Epithelial cell of prostate (primary cell): ENCODE measurements at regions not wholly inside any gene's neighbourhood (a gene's known extent, or its start where the extent isn't known, plus 50 kb on each side); places are given as distances from the start of the nearest gene placed in this dataset.
"Not testable (repeated sequence)": the region's sequence is repeated elsewhere in the genome, so short reads cannot be mapped to it uniquely, and the experiment has no call there.

Source experiments
- DNase-seq: peaks from one replicate; pipeline ENCODE4 v3.0.0-alpha.2; 2011; ENCODE audit warnings: low read depth, low spot score
- H3K27ac ChIP-seq: fragments of 450-650 bp; 2 replicates; pipeline ENCODE4 v1.5.1; 2017; ENCODE audit warnings: mild to moderate bottlenecking

GRCh38 chr5:79924936-79925893 is 65.8 kb downstream of the MTX3 start:
- DNase-seq = no peak
- H3K27ac ChIP-seq = no peak overlapping the region

DNA sequence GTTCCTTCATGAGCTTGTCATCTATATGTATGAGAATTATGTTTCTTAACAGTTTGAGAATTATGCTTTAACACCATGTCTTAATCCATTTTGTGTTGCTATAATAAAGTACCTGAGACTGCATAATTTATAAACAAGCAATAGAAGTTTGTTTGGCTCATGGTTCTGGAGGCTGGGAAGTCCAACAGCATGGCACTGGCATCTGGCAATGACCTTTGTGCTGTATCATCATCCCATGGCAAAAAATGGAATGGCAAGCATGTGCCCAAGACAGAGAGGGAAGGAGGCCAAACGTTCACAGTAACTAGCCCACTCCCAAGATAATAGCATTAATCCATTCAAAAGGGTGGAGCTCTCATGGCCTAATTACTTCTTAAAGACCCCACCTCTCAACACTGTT is 67.6 kb downstream of the MTX3 start:
- no peak overlapping the region for H3K27ac ChIP-seq
- DNase-seq = no peak

DNA sequence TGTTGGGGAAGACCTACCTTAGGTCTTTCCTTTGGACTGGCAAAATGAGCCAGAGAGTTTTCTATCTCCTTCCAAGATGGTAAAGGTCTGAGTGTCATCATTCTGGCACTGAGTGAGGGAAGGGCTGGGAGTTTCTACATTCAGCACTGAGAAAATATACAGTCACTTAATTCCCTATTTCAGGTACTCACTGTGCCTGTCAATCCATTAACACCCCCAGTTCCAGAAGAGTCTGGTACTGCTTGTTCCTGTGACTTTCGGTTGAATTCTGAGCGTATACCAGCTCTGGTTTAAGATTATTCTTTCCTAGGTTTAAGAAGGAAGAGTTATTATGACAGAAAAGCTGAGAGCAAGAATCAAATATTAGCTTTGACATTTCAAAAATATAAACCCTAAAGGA is 68.4 kb downstream of the MTX3 start:
- H3K27ac ChIP-seq = no peak overlapping the region
- DNase-seq = no peak

- H3K27ac ChIP-seq, DNase-seq: not testable (repeated sequence)
Measured at GRCh38 chr5:79907452-79907851, 83.6 kb downstream of the MTX3 start.

DNA sequence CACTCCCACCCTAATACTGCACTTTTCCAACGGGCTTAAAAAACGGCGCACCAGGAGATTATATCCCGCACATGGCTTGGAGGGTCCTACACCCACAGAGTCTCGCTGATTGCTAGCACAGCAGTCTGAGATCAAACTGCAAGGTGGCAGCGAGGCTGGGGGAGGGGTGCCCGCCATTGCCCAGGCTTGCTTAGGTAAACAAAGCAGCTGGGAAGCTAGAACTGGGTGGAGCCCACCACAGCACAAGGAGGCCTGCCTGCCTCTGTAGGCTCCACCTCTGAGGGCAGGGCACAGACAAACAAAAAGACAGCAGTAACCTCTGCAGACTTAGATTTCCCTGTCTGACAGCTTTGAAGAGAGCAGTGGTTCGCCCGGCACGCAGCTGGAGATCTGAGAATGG is 88.5 kb downstream of the MTX3 start:
- DNase-seq, H3K27ac ChIP-seq: not testable (repeated sequence)

GRCh38 chr5:79901631-79902030 is 89.4 kb downstream of the MTX3 start:
- H3K27ac ChIP-seq = no peak overlapping the region
- no peak for DNase-seq

- no peak for DNase-seq
- H3K27ac ChIP-seq = no peak overlapping the region
Measured at GRCh38 chr5:79898611-79899010, 92.5 kb downstream of the MTX3 start.

DNA sequence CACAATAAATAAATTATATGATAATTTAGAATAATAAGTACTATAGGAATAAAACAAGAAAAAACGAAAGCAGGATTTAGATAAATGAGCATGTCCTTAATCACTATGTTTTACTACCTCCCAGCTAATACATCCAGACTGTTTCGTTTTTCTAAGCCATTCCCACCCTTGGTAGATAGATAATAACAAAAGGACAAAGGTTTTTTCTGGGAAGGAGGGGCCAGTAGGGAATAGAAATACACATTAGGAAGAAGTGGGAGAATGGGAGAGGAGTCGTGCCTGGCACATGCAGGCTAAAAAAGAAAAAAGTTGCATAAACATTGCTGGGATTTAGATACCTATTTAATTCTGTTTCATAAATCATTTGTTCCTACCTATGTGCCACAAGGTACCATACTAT is 97.1 kb downstream of the MTX3 start:
- no peak for DNase-seq
- no peak overlapping the region for H3K27ac ChIP-seq

GRCh38 chr5:79893485-79893884 is 97.6 kb downstream of the MTX3 start:
- no peak overlapping the region for H3K27ac ChIP-seq
- no peak for DNase-seq

- no peak for DNase-seq
- H3K27ac ChIP-seq = no peak overlapping the region
Measured at GRCh38 chr5:79890930-79891249, 100.2 kb downstream of the MTX3 start.

- no peak overlapping the region for H3K27ac ChIP-seq
- no peak for DNase-seq
Measured at GRCh38 chr5:79890119-79890929, 100.7 kb downstream of the MTX3 start.

DNA sequence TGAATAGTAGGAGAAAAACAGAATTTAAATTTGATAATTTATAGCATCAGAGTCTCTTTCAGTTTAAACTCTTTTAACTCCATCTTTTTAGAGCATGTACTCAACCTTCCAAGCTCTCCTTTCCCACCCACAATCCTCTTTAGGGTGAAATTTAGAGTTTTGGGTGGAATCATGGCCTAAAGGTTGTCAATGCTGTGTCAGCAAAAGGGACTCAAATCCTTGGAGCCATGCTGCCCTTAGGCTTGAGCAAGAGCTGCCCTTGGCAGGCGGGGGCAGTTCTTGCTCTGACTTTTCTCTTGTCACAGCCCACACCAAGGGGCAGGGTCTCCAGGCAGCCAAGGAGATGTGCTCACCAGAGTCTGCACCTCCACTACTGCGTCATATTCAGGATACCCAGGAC is 102.4 kb downstream of the MTX3 start:
- no peak for DNase-seq
- H3K27ac ChIP-seq = no peak overlapping the region

GRCh38 chr5:79886925-79887655 is 104.0 kb downstream of the MTX3 start:
- DNase-seq = no peak
- no peak overlapping the region for H3K27ac ChIP-seq

GRCh38 chr5:79886456-79886855 is 104.6 kb downstream of the MTX3 start:
- DNase-seq = no peak
- no peak overlapping the region for H3K27ac ChIP-seq

- H3K27ac ChIP-seq, DNase-seq: not testable (repeated sequence)
Measured at GRCh38 chr5:79879880-79880279, 111.2 kb downstream of the MTX3 start.

- H3K27ac ChIP-seq = no peak overlapping the region
- DNase-seq = no peak
Measured at GRCh38 chr5:79878721-79879336, 112.2 kb downstream of the MTX3 start.

DNA sequence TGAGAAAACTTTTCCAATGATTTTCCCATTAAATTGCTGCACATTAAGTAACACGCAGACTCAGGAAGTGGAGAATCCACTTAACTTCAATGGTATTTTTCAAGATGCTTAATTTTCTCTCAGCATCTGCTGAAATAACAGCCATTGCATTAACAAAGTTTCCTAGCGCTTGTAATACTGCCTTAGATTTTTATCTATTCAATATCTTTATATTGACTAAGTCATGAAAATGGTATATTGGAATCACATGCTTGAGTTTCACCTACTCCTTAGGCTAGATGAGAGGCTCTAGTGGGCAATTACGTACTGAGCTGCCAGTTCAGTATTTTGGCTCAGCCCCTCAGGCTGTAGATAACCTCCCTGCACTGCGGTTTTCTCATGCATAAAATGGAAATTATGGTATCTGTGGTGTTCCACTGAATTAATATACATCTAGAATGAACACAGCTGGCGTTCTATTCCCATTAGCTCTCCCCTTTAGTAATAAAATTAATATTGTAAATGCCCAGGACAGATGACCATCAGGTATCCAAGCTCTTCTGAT is 112.9 kb downstream of the MTX3 start:
- DNase-seq = no peak
- H3K27ac ChIP-seq = no peak overlapping the region

DNA sequence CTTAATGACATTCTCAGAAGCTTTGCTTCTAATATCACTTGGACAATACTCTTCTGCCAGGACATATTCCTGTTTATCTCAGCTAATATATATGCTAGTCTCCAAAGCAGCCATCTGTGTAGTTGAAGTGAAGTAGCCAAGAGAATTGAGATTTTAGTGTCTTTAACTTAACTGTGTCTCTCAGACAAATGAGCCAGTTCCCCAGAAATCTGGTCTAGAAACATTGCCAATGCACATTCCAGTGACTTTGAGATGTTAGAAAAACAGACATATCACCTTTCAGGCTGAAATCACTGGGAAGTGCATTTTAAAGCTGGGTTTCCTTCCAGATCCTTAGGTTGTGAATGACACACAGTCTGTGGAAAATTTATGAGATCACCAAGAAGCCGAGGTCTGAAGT is 114.6 kb downstream of the MTX3 start:
- DNase-seq = no peak
- H3K27ac ChIP-seq = no peak overlapping the region

GRCh38 chr5:79875230-79875629 is 115.8 kb downstream of the MTX3 start:
- no peak for DNase-seq
- no peak overlapping the region for H3K27ac ChIP-seq

DNA sequence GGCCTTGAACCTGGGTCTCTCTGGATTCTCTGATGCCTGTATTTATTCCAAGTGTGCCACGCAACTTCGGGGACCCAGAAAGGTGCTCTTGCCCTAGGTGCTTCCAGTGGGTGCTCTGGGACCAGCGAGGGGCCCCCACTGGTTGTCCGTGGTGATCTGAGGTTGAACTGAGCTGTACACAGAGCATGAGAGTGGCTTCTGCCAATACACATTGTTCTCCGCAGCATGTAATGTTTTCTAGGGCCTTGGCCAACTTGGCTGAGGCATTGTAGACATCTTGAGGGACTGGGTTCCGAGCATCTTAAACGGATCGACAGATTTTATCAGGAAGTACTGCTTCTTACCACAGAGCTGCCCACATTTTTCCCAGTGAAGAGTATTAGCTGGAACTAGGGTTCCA is 117.9 kb downstream of the MTX3 start:
- H3K27ac ChIP-seq = no peak overlapping the region
- no peak for DNase-seq
